GM12875 (cell line): ENCODE measurements at regions not wholly inside any gene's neighbourhood (a gene's known extent, or its start where the extent isn't known, plus 50 kb on each side); places are given as distances from the start of the nearest gene placed in this dataset.

Experiments
- H3K4me3 ChIP-seq: one replicate; pipeline ENCODE4 v1.5.1; 2011; ENCODE audit warnings: low read depth, low read length, control low read depth
- TF ChIP-seq, protein P1 (sequence below): IDR thresholded peaks from 2 replicates; pipeline ENCODE4 v1.5.1; 2011; ENCODE audit warnings: low read depth, mild to moderate bottlenecking, control low read depth, inconsistent platforms, low read length, moderate library complexity, borderline replicate concordance; ENCODE audit not compliant: insufficient read depth

DNA sequence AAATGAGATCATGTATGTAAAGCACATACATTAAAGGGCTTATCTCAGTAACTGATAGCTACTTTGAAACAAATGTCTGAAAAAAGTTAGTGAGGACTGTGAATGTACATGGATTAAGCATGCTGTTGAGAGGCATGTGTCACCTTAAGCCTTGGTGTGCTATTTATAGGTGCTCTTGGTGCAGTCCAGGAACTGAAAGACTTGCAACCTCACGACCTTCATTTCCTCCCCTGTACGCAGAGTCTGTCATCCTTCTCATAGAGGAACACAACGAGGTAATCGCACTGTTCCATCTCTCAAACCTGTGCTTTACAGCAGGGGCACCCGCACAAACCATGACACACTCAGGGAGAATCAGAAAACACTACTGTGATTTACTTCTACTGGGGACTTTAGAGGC, 65.6 kb downstream of the UFM1 start:
- H3K4me3 ChIP-seq, result no peak overlapping the region
- TF ChIP-seq, protein P1, sequence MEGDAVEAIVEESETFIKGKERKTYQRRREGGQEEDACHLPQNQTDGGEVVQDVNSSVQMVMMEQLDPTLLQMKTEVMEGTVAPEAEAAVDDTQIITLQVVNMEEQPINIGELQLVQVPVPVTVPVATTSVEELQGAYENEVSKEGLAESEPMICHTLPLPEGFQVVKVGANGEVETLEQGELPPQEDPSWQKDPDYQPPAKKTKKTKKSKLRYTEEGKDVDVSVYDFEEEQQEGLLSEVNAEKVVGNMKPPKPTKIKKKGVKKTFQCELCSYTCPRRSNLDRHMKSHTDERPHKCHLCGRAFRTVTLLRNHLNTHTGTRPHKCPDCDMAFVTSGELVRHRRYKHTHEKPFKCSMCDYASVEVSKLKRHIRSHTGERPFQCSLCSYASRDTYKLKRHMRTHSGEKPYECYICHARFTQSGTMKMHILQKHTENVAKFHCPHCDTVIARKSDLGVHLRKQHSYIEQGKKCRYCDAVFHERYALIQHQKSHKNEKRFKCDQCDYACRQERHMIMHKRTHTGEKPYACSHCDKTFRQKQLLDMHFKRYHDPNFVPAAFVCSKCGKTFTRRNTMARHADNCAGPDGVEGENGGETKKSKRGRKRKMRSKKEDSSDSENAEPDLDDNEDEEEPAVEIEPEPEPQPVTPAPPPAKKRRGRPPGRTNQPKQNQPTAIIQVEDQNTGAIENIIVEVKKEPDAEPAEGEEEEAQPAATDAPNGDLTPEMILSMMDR, result no peak

DNA sequence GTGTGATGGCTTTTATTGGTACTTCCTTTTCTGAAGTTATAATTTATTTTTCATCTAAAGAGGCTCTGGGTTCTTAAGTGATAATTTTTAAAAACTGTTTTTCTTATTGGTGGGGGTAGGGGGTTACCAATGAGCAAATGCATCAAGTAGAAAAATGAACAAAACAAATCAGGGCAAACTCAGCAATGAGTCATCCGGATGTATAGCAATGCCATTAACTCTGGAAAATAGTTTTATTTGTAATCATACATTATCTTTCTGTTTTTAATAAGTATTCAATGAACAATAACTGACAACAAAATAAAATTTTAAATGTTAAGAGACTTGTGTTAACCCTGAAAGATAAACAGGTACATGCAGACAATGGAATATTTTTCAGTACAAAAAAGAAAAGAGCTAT, 67.6 kb downstream of the UFM1 start:
- no peak overlapping the region for H3K4me3 ChIP-seq
- TF ChIP-seq, protein P1, result no peak

DNA sequence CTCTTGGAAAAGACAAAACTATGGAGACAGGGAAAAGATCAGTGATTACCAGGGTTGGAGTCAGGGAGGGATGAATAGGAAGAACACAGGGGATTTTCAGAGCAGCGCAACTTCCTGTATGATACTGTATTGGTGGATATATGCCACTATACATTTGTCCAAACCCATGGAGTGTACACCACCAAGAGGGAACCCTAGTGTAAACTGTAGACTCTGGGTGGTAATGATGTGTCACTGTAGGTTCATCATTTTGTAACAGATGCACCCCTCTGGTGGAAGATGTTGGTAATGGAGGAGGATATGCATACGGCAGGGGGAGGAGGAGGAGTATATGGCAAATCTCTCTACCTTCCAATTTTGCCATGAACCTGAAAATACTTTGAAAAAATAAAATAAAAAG, 68.1 kb downstream of the UFM1 start:
- TF ChIP-seq, protein P1, result peak; percentile 36; the same call in 1 of the 2 replicates
- H3K4me3 ChIP-seq, result no peak overlapping the region

DNA sequence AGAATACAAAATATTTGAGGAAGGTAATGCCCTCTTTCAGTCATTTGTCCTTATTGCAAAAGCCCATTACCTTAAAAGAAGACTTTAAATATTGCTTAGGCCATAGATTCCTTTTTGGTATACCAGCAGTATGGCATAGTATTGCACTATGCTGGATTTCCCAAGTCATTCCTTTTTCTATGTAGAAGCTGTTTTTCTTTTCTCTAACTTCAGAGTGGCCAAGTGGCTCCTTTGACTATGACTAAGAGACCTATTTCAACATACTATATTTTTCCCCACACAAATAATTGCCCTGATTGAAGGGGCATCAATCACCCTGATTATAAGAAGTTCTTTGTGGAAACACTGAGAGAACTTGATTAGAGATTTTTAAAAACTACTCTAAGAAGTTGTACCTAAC, 68.6 kb downstream of the UFM1 start:
- H3K4me3 ChIP-seq, result no peak overlapping the region

DNA sequence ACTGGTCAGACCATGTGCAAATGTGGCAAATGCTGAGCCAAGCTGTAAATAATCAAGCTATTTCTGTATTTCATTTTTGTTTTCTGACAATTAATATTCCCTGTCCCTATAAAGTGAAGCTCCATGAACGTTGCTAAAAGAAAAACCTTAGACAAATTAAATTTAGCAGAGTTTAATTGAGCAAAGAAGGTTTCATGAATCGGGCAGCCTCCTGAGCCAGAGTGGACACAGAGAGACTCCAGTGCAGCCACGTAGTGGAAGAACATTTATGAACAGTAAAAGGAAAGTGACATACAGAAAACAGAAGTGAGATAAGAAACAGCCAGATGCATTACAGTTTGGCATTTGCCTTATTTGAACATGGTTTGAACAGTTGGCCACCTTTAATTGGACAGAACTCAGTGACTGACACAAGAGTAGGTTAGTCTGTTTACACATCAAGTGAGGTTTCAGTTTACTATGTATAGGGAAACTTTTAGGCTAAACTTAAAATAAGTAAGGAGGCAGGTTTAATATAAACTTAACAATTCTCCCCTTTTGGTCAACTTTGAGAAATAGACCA, 69.7 kb downstream of the UFM1 start:
- TF ChIP-seq, protein P1, result no peak
- H3K4me3 ChIP-seq, result no peak overlapping the region

More for the DNA sequence above, 68.6 kb downstream of the UFM1 start:
- TF ChIP-seq, protein P1, result no peak

DNA sequence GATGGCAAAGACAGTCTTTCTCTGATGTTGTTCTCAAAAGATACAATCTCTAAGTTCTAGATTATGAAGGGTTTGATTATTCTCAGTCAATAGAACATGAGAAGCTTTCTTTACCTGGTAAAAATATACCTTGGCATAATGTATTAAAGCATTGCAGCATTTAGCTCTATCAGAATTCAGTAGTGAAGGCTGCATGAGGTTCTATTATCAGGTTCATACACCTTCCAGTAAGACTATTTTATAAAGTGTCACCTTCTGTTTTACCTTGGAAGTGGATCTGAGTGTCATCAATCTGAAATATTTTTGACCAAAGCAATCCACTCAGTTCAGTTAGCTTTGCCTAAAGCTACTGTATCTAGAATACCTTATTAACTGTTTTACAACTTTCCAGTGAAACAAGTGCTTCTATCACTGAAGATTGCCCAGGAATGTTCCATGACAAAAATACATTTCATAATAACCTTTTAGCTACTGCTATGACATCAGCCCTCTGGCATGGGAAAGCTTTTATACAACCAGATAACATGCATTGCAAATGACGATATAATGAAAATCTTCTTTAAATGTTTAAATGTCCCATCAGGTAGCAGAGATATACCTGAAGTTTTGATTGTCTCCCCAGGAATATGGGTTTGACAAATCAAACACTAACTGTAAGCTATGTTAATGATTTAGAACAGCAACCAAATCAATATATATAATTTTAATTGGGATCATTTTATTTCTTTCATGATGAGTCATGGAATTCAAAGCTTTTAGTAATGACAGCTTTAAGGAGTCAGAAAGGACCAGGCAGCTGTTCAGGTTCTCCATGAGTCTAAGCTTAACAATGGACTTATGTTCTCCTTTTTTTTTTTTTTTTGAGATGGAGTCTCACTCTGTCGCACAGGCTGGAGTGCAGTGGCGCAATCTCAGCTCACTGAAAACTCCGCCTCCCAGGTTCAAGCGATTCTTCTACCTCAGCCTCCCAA, 72.2 kb downstream of the UFM1 start:
- TF ChIP-seq, protein P1, result no peak
- H3K4me3 ChIP-seq, result no peak overlapping the region

DNA sequence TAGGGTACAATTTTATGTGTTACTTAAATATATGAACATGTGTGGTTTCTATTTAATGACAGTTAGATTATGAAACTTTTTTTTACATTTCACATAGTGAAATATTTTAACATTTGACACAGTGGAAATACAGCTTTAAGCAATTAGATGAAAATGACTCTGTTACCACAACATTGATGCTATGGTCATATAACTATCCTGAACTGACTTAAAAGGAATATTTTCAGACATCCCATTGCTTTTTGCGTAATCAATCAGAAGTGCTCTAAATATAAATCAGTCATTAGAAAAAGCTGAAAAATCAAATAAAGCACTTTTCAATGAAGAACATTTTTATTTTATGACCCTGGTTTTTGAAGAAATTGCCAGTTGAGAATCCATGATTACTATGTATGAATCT, 80.3 kb downstream of the UFM1 start:
- TF ChIP-seq, protein P1, result no peak

More for the DNA sequence above, 80.3 kb downstream of the UFM1 start:
- H3K4me3 ChIP-seq, result no peak overlapping the region
